Nephron (organoid): ENCODE measurements at regions not wholly inside any gene's neighbourhood (a gene's known extent, or its start where the extent isn't known, plus 50 kb on each side); places are given as distances from the start of the nearest gene placed in this dataset.
"Not testable (repeated sequence)": the region's sequence is repeated elsewhere in the genome, so short reads cannot be mapped to it uniquely, and the experiment has no call there.

ENCODE experiments used
- H3K27ac Mint-ChIP-seq, 3 experiments: 2 replicates each; pipeline ENCODE4 v1.8.0; 2020; ENCODE audit warnings: mixed read lengths in 3 of 3, mild to moderate bottlenecking in 2 of 3, moderate library complexity in 1 of 3
- H3K27me3 Mint-ChIP-seq: 2 replicates; pipeline ENCODE4 v1.8.0; 2021; ENCODE audit warnings: low read depth, mild to moderate bottlenecking, moderate library complexity, mixed read lengths
- H3K36me3 Mint-ChIP-seq: 2 replicates; pipeline ENCODE4 v1.8.0; 2020; ENCODE audit warnings: low read depth, mixed read lengths
- H3K4me1 Mint-ChIP-seq: 2 replicates; pipeline ENCODE4 v1.8.0; 2020; ENCODE audit warnings: mixed read lengths
- H3K4me3 Mint-ChIP-seq, 3 experiments: 2 replicates each; pipeline ENCODE4 v1.8.0; 2020; ENCODE audit warnings: mild to moderate bottlenecking in 3 of 3, mixed read lengths in 3 of 3, moderate library complexity in 2 of 3
- H3K9me3 Mint-ChIP-seq: 2 replicates; pipeline ENCODE4 v1.8.0; 2020; ENCODE audit warnings: mixed read lengths
- TF ChIP-seq, protein P1 (sequence below), 3 experiments: fragments of 200-600 bp; sonication (generic); IDR thresholded peaks; one replicate each; pipeline ENCODE4 v1.5.0; 2021; ENCODE audit warnings: antibody characterized with exemption in 3 of 3; ENCODE audit not compliant: unreplicated experiment in 3 of 3

DNA sequence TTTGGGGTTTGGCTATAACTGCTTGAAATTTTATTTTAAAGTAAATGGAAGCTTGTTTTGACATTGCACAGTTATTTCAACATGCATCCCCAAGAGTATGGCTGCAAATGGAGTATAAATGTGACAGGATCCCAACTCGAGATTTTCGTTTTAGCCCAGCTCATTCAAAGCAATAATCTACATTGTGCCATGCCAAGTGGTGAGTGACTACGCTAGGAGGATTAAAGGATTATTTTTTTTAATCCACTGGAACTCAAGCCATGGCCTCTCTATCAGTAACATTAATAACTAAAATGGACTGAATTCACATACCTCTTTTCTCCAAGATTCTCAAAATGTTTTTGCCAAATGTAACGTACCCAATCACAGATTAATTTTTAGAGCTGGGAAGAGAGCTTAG lies 60.6 kb upstream of the AUTS2 start:
- Mint-ChIP-seq H3K27me3 (peaks cover 26% of the 10 kb centered on the region), H3K9me3 (no peaks in the 10 kb centered on the region), H3K27ac (no peak overlapping the region), H3K4me1 (no peaks in the 10 kb centered on the region), H3K4me3 (no peak overlapping the region), H3K36me3 (no peaks in the 10 kb centered on the region)
- TF ChIP-seq, protein P1, sequence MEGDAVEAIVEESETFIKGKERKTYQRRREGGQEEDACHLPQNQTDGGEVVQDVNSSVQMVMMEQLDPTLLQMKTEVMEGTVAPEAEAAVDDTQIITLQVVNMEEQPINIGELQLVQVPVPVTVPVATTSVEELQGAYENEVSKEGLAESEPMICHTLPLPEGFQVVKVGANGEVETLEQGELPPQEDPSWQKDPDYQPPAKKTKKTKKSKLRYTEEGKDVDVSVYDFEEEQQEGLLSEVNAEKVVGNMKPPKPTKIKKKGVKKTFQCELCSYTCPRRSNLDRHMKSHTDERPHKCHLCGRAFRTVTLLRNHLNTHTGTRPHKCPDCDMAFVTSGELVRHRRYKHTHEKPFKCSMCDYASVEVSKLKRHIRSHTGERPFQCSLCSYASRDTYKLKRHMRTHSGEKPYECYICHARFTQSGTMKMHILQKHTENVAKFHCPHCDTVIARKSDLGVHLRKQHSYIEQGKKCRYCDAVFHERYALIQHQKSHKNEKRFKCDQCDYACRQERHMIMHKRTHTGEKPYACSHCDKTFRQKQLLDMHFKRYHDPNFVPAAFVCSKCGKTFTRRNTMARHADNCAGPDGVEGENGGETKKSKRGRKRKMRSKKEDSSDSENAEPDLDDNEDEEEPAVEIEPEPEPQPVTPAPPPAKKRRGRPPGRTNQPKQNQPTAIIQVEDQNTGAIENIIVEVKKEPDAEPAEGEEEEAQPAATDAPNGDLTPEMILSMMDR (IDR thresholded peaks at IDR 0.05; ENCODE audit: unreplicated experiment in 3 of 3): no peak

DNA sequence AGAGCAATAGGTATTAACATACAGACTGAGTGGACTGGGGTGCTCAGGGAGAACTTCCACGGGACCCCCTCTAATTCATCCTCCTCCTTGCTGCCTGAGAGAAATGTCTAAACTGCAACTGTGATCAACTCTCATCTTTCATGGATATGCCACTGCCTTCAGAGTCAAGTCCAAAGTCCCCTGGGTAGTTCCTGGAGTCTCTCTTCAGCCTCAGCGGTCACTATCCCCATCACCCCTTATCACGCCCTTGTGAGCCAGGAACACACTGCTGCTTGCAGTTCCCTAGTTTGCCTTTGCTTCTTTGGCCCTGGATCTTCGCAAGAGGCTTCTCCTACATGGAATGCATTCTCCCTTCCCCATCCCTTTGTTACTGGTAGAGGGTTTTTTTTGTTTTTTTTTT lies 58.7 kb upstream of the AUTS2 start:
- no peaks in the 10 kb centered on the region for H3K36me3 Mint-ChIP-seq

DNA sequence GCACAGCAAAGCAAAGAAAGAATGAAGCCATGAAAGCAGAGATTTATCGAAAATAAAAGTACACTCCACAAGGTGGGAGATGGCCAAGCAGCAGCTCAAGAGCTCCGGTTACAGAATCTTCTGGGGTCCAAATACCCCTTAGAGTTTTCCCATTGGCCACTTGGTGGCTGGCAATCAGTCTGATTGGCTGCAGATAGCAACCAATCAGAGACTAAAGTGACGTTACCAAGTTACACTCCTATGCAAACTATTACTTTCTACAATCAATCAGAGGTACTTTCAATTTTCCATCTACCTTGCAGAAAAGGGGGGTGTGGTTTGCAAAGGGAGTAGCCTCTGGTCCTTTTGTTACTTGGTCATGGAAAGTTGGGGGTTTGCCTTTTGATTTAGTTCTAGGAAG lies 58.0 kb upstream of the AUTS2 start:
- TF ChIP-seq, protein P1 (IDR thresholded peaks at IDR 0.05; ENCODE audit: unreplicated experiment in 3 of 3): no peak
- Mint-ChIP-seq H3K4me1 (no peaks in the 10 kb centered on the region), H3K27me3 (peaks cover 9% of the 10 kb centered on the region), H3K9me3 (no peaks in the 10 kb centered on the region), H3K27ac (no peak overlapping the region), H3K4me3 (no peak overlapping the region), H3K36me3 (no peaks in the 10 kb centered on the region)

More for the DNA sequence above, 58.7 kb upstream of the AUTS2 start:
- TF ChIP-seq, protein P1 (IDR thresholded peaks at IDR 0.05; ENCODE audit: unreplicated experiment in 3 of 3): no peak
- Mint-ChIP-seq H3K27ac (no peak overlapping the region), H3K27me3 (peaks cover 10% of the 10 kb centered on the region), H3K4me3 (no peak overlapping the region), H3K9me3 (no peaks in the 10 kb centered on the region), H3K4me1 (no peaks in the 10 kb centered on the region)

DNA sequence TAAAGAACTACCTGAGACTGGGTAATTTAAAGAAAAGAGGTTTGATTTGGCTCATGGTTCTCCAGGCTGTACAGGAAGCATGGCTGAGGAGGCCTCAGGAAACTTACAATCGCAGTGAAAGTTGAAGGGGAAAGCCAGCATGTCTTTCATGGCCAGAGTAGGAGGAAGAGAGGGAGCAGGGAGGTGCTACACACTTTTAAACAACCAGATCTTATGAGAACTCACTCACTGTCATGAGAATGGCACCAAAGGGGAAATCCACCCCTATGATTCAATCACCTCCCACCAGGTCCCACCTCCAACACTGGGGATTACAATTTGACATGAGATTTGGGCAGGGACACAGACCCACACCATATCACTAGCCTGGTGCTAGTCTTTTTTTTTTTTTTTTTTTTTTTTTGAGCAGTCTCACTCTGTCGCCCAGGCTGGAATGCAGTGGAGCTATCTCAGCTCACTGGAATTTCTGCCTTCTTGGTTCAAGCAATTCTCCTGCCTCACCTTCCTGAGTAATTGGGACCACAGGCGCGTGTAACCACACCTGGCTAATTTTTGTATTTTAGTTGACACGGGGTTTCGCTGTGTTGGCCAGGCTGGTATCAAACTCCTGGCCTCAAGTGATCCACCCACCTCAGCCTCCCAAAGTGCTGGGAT lies 56.4 kb upstream of the AUTS2 start:
- H3K4me3 Mint-ChIP-seq, H3K36me3 Mint-ChIP-seq, H3K27ac Mint-ChIP-seq, H3K4me1 Mint-ChIP-seq, H3K9me3 Mint-ChIP-seq: not testable (repeated sequence)
- H3K27me3 Mint-ChIP-seq: peaks cover 12% of the 10 kb centered on the region

DNA sequence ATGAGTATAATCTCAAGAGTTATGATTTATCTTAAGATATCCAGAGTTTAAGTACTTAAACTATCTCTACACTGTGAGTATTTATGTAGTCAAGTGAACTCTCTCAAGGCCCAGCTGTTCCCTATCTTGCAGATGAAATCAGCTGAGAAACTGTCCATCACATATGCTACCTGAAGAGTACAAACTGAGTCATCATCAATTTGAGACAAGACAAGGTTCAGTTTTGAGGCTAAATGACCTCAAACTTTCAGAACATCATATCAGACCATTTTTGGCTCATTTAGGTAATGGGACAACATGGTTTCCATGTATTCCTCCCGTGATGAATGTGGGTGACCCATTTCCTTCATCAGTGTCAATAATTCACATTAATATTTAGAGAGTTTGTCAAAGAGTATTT lies 53.1 kb upstream of the AUTS2 start:
- peaks cover 4% of the 10 kb centered on the region for H3K27me3 Mint-ChIP-seq
- no peaks in the 10 kb centered on the region for H3K36me3 Mint-ChIP-seq
- no peak overlapping the region for H3K4me3 Mint-ChIP-seq
- TF ChIP-seq, protein P1 (IDR thresholded peaks at IDR 0.05; ENCODE audit: unreplicated experiment in 3 of 3): no peak
- no peak overlapping the region for H3K27ac Mint-ChIP-seq
- no peaks in the 10 kb centered on the region for H3K9me3 Mint-ChIP-seq
- no peaks in the 10 kb centered on the region for H3K4me1 Mint-ChIP-seq
